SU-DHL-6 (cell line): ENCODE measurements at regions not wholly inside any gene's neighbourhood (a gene's known extent, or its start where the extent isn't known, plus 50 kb on each side); places are given as distances from the start of the nearest gene placed in this dataset.

Experiments
- H2AFZ ChIP-seq: fragments of 200-600 bp; sonication (generic); 2 replicates; pipeline ENCODE4 v1.6.1; 2014; ENCODE audit warnings: low read depth, mild to moderate bottlenecking, moderate library complexity, mixed read lengths, antibody characterized with exemption, low read length; ENCODE audit not compliant: severe bottlenecking
- H3F3A ChIP-seq: fragments of 200-600 bp; shearing (Covaris generic); 2 replicates; pipeline ENCODE4 v1.6.0; 2016; ENCODE audit warnings: antibody characterized with exemption, mild to moderate bottlenecking; ENCODE audit not compliant: insufficient read depth
- H3K27ac ChIP-seq: fragments of 200-600 bp; sonication (generic); 2 replicates; pipeline ENCODE4 v1.5.1; 2016; ENCODE audit warnings: low read depth, mild to moderate bottlenecking, low read length, moderate library complexity, mixed read lengths
- H3K27me3 ChIP-seq: fragments of 200-600 bp; sonication (generic), shearing (Covaris generic); 2 replicates; pipeline ENCODE4 v1.6.0; 2014; ENCODE audit warnings: mild to moderate bottlenecking, low read length
- H3K36me3 ChIP-seq: fragments of 200-600 bp; sonication (generic); 2 replicates; pipeline ENCODE4 v1.6.1; 2014; ENCODE audit warnings: mild to moderate bottlenecking, low read length, mixed read lengths
- H3K4me2 ChIP-seq: fragments of 300-600, 200-600 bp; shearing (Covaris generic), sonication (generic); 2 replicates; pipeline ENCODE4 v1.6.0; 2014; ENCODE audit warnings: low read length, low read depth, mild to moderate bottlenecking; ENCODE audit not compliant: poor library complexity, severe bottlenecking
- H3K4me3 ChIP-seq: fragments of 200-600 bp; sonication (generic); 2 replicates; pipeline ENCODE4 v1.5.1; 2014; ENCODE audit warnings: antibody characterized with exemption, low read length, mild to moderate bottlenecking, mixed read lengths; ENCODE audit not compliant: insufficient read depth, poor library complexity, severe bottlenecking
- H3K79me2 ChIP-seq: fragments of 200-600 bp; sonication (generic); 2 replicates; pipeline ENCODE4 v1.6.1; 2014; ENCODE audit warnings: mild to moderate bottlenecking, low read length, moderate library complexity; ENCODE audit not compliant: insufficient read depth
- H3K9ac ChIP-seq: fragments of 200-600 bp; sonication (generic); 2 replicates; pipeline ENCODE4 v1.7.0; 2014; ENCODE audit warnings: mild to moderate bottlenecking, low read length
- H3K9me2 ChIP-seq: fragments of 200-600 bp; sonication (generic); replicated peaks from 2 replicates; pipeline ENCODE4 v1.6.1; 2014; ENCODE audit warnings: low read length; ENCODE audit not compliant: insufficient read depth
- H3K9me3 ChIP-seq: fragments of 200-600 bp; sonication (generic); 2 replicates; pipeline ENCODE4 v1.6.1; 2014; ENCODE audit warnings: low read length, mixed read lengths; ENCODE audit not compliant: insufficient read depth
- H4K20me1 ChIP-seq: fragments of 200-600 bp; sonication (generic); 2 replicates; pipeline ENCODE4 v1.6.1; 2014; ENCODE audit warnings: low read depth, mild to moderate bottlenecking, antibody characterized with exemption, low read length, moderate library complexity, mixed read lengths
- EZH2phosphoT487 ChIP-seq: fragments of 200-600 bp; sonication (generic), shearing (Covaris generic); conservative IDR thresholded peaks from 2 replicates; pipeline ENCODE4 v1.6.1; 2018; ENCODE audit warnings: mild to moderate bottlenecking, antibody characterized with exemption, low read length, moderate library complexity, mixed read lengths
- TF ChIP-seq, protein P1 (sequence below): fragments of 200-600 bp; sonication (generic); IDR thresholded peaks from one replicate; pipeline ENCODE4 v1.5.1; 2017; ENCODE audit warnings: antibody characterized with exemption, mild to moderate bottlenecking, low read length, moderate library complexity; ENCODE audit not compliant: insufficient read depth, poor library complexity, severe bottlenecking

DNA sequence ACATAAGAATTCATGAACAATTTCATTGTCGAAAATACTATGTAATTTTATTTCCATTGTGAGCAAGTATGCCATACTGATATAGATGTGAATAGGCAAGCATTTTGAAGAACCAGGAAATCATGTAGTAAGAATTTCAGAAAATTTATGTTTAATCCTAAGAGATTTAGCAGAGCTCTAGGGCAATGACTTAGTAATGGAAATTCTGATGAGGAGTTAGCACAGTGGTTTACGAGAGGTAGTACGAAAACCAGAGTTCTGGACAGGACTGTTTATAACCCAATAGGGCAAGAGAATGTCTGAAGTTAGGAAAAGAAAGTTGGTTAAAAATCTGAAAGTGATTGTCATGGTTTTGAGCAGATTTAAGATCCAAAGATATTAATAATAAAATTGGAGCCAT is 439.6 kb upstream of the DEPDC1 start:
- no peaks in the 10 kb centered on the region for H3K27me3 ChIP-seq
- H4K20me1 ChIP-seq, result no peaks in the 10 kb centered on the region
- no peaks in the 10 kb centered on the region for H3K79me2 ChIP-seq
- no peaks in the 10 kb centered on the region for H3K9me3 ChIP-seq
- H3K9ac ChIP-seq, result no peak overlapping the region
- H3K36me3 ChIP-seq, result no peaks in the 10 kb centered on the region
- TF ChIP-seq, protein P1, sequence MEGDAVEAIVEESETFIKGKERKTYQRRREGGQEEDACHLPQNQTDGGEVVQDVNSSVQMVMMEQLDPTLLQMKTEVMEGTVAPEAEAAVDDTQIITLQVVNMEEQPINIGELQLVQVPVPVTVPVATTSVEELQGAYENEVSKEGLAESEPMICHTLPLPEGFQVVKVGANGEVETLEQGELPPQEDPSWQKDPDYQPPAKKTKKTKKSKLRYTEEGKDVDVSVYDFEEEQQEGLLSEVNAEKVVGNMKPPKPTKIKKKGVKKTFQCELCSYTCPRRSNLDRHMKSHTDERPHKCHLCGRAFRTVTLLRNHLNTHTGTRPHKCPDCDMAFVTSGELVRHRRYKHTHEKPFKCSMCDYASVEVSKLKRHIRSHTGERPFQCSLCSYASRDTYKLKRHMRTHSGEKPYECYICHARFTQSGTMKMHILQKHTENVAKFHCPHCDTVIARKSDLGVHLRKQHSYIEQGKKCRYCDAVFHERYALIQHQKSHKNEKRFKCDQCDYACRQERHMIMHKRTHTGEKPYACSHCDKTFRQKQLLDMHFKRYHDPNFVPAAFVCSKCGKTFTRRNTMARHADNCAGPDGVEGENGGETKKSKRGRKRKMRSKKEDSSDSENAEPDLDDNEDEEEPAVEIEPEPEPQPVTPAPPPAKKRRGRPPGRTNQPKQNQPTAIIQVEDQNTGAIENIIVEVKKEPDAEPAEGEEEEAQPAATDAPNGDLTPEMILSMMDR, result no peak
- no peak for TF ChIP-seq EZH2phosphoT487
- H3K9me2 ChIP-seq, result no peaks in the 10 kb centered on the region; the same call in 1 of the 2 replicates
- no peak overlapping the region for H2AFZ ChIP-seq
- no peaks in the 10 kb centered on the region for H3F3A ChIP-seq
- H3K4me2 ChIP-seq, result no peak overlapping the region
- H3K27ac ChIP-seq, result no peak overlapping the region
- H3K4me3 ChIP-seq, result no peak overlapping the region

DNA sequence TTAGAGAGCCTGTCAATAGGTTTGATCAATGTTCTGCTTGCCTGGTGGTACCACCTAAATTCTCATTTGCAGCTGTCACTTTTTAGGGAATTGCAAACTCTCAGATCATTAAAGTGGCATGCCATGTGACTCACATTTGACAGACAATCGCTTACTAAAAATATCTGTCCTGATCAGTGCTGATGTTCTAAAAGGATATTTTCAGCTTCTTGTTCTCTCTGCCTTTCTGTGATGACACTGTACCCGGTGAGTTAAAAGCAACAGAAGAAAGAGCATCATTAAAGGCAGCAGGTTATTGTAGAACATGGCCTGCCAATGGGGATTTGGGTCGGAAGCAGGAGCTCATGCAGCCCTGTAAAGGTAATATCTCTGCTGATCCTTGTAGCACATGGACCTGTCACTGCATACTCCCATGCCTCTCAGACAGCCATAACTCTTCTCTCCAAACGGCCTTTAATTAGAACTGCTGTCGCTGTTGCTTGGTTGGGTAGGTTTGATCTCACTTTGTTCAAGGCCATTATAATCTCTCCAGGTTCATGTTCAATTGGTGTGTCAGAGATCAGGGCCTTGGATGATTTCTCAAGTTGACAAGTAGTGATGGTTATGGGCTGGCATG is 441.3 kb upstream of the DEPDC1 start:
- Histone ChIP-seq H3K27ac (no peak overlapping the region), H3K4me3 (no peak overlapping the region), H2AFZ (no peak overlapping the region), H3K9ac (no peak overlapping the region), H3K4me2 (no peak overlapping the region), H3K79me2 (no peaks in the 10 kb centered on the region), H3K9me2 (no peaks in the 10 kb centered on the region; the same call in 1 of the 2 replicates), H3K9me3 (no peaks in the 10 kb centered on the region), H3F3A (no peaks in the 10 kb centered on the region), H3K27me3 (no peaks in the 10 kb centered on the region), H4K20me1 (no peaks in the 10 kb centered on the region), H3K36me3 (no peaks in the 10 kb centered on the region)
- TF ChIP-seq, protein P1, result no peak
- no peak for TF ChIP-seq EZH2phosphoT487

DNA sequence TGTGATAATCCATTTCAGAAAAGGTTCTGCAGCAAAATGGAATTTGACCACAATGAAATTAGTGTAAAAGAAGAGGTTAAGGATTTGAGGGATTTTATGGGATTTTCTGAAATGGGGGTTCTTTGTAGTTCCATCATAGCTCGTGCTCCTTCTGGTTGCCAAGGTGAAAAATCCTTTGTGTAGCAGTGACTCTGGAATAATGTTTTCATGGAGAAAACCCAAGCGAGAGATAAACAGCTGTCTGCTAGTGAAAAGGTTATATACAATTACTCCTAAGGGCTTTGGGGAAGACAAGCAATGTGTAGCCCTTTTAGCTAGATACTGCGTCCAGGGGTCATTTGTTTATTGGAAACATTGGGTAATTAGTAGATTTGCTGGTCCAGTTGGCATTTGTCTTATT is 453.2 kb upstream of the DEPDC1 start:
- TF ChIP-seq, protein P1, result no peak
- TF ChIP-seq EZH2phosphoT487, result no peak
- no peak overlapping the region for H3K4me2 ChIP-seq
- H3K27ac ChIP-seq, result no peak overlapping the region
- H4K20me1 ChIP-seq, result no peaks in the 10 kb centered on the region
- no peak overlapping the region for H3K4me3 ChIP-seq
- no peaks in the 10 kb centered on the region for H3K27me3 ChIP-seq
- no peak overlapping the region for H3K9ac ChIP-seq
- no peak overlapping the region for H2AFZ ChIP-seq
- no peaks in the 10 kb centered on the region for H3K9me2 ChIP-seq
- H3K36me3 ChIP-seq, result no peaks in the 10 kb centered on the region
- H3K9me3 ChIP-seq, result no peaks in the 10 kb centered on the region
- no peaks in the 10 kb centered on the region for H3K79me2 ChIP-seq
- H3F3A ChIP-seq, result no peaks in the 10 kb centered on the region
